GM12878 (cell line): ENCODE measurements at regions not wholly inside any gene's neighbourhood (a gene's known extent, or its start where the extent isn't known, plus 50 kb on each side); places are given as distances from the start of the nearest gene placed in this dataset.

ENCODE experiments used
- CBX5 ChIP-seq: sonication (generic); IDR thresholded peaks from 2 replicates; pipeline ENCODE4 v1.6.1; 2016; ENCODE audit warnings: low read depth, moderate library complexity, mild to moderate bottlenecking, inconsistent platforms
- CTCF ChIP-seq, 3 experiments: IDR thresholded peaks in 2 of 3; conservative IDR thresholded peaks in 1 of 3; 2 replicates each; pipeline ENCODE4 v1.5.1; 2011; ENCODE audit warnings: low read depth in 3 of 3, low read length in 3 of 3, mild to moderate bottlenecking in 3 of 3, control low read depth in 2 of 3, moderate library complexity in 2 of 3, inconsistent platforms in 1 of 3, mixed read lengths in 1 of 3; ENCODE audit not compliant: control insufficient read depth in 2 of 3, insufficient read depth in 1 of 3; ENCODE audit errors: extremely low read depth in 1 of 3
- EZH2 ChIP-seq: IDR thresholded peaks from 2 replicates; pipeline ENCODE4 v1.6.1; 2012; ENCODE audit warnings: low read depth, mild to moderate bottlenecking, control low read depth, inconsistent platforms, low read length, borderline replicate concordance; ENCODE audit not compliant: control insufficient read depth
- MAX ChIP-seq: IDR thresholded peaks from 2 replicates; pipeline ENCODE4 v1.6.1; 2012; ENCODE audit warnings: low read depth, low read length, improper control_type of control experiment
- MTA3 ChIP-seq: IDR thresholded peaks from 2 replicates; pipeline ENCODE4 v1.6.1; 2012; ENCODE audit warnings: low read length, inconsistent platforms, borderline replicate concordance
- MXI1 ChIP-seq: fragments of 150-350 bp; IDR thresholded peaks from 2 replicates; pipeline ENCODE4 v1.6.1; 2011; ENCODE audit warnings: low read depth, mild to moderate bottlenecking, inconsistent platforms, low read length, improper control_type of control experiment
- NFYA ChIP-seq: IDR thresholded peaks from 2 replicates; pipeline ENCODE4 v1.6.1; 2011; ENCODE audit warnings: low read depth, mild to moderate bottlenecking, low read length, improper control_type of control experiment, borderline replicate concordance
- NKRF ChIP-seq: fragments of 450-650 bp; conservative IDR thresholded peaks from 2 replicates; pipeline ENCODE4 v1.6.1; 2017; ENCODE audit warnings: mild to moderate bottlenecking, moderate library complexity
- PBX3 ChIP-seq: IDR thresholded peaks from 2 replicates; pipeline ENCODE4 v1.6.1; 2011; ENCODE audit warnings: mild to moderate bottlenecking, low read depth, low read length, moderate library complexity; ENCODE audit not compliant: insufficient replicate concordance
- RB1 ChIP-seq: fragments of 450-650 bp; formaldehyde crosslinking; IDR thresholded peaks from 2 replicates; pipeline ENCODE4 v1.6.1; 2017; ENCODE audit warnings: mild to moderate bottlenecking, borderline replicate concordance
- YY1 ChIP-seq: IDR thresholded peaks from 2 replicates; pipeline ENCODE4 v1.6.1; 2011; ENCODE audit warnings: low read depth, mild to moderate bottlenecking, low read length
- ZBTB33 ChIP-seq: fragments of 450-650 bp; IDR thresholded peaks from 2 replicates; pipeline ENCODE4 v1.6.1; 2017; ENCODE audit warnings: mild to moderate bottlenecking

GRCh38 chr11:21892736-21893564, 299.9 kb upstream of the ANO5 start:
- TF ChIP-seq YY1 (no peak), CTCF (IDR thresholded peaks at IDR 0.05 in 2 of 3, conservative IDR thresholded peaks at IDR 0.05 in 1 of 3; ENCODE audit: control insufficient read depth in 2 of 3, extremely low read depth in 1 of 3, insufficient read depth in 1 of 3, low read depth in 3 of 3, low read length in 3 of 3) (no peak), NKRF (no peak), MXI1 (no peak), PBX3 (no peak), CBX5 (no peak), EZH2 (no peak), RB1 (no peak), MAX (no peak), NFYA (no peak), MTA3 (no peak), ZBTB33 (no peak)
